Fibroblast of pulmonary artery (primary cell): ENCODE measurements at regions not wholly inside any gene's neighbourhood (a gene's known extent, or its start where the extent isn't known, plus 50 kb on each side); places are given as distances from the start of the nearest gene placed in this dataset.

Experiments used
- DNase-seq: peaks from one replicate; pipeline ENCODE4 v3.0.0-alpha.2; 2010; ENCODE audit warnings: low read depth
- H3K4me3 ChIP-seq: replicated peaks from 2 replicates; pipeline ENCODE4 v1.5.1; 2011; ENCODE audit warnings: low read depth, mild to moderate bottlenecking, control low read depth, low read length, moderate library complexity
- CTCF ChIP-seq: IDR thresholded peaks from 2 replicates; pipeline ENCODE4 v1.5.1; 2011; ENCODE audit warnings: mild to moderate bottlenecking, control low read depth, low read length, inconsistent platforms; ENCODE audit errors: missing control alignments

GRCh38 chr1:218904416-218904815 is 269.3 kb upstream of the LYPLAL1 start:
- no peak for TF ChIP-seq CTCF

GRCh38 chr1:218916720-218917119 is 257.0 kb upstream of the LYPLAL1 start:
- no peak for TF ChIP-seq CTCF
- DNase-seq: no peak

More at GRCh38 chr1:218904416-218904815, 269.3 kb upstream of the LYPLAL1 start:
- peak; percentile 69 for DNase-seq
- no peak overlapping the region for H3K4me3 ChIP-seq

GRCh38 chr1:218917656-218918055 is 256.0 kb upstream of the LYPLAL1 start:
- TF ChIP-seq CTCF: no peak
- H3K4me3 ChIP-seq: no peak overlapping the region
- DNase-seq: peak; percentile 15

More at GRCh38 chr1:218916720-218917119, 257.0 kb upstream of the LYPLAL1 start:
- H3K4me3 ChIP-seq: no peak overlapping the region

GRCh38 chr1:218925777-218926176 is 247.9 kb upstream of the LYPLAL1 start:
- DNase-seq: no peak
- TF ChIP-seq CTCF: no peak
- no peak overlapping the region for H3K4me3 ChIP-seq

GRCh38 chr1:218926631-218927030 is 247.0 kb upstream of the LYPLAL1 start:
- no peak for TF ChIP-seq CTCF

GRCh38 chr1:218930000-218930399 is 243.7 kb upstream of the LYPLAL1 start:
- no peak overlapping the region for H3K4me3 ChIP-seq
- TF ChIP-seq CTCF: no peak
- no peak for DNase-seq

More at GRCh38 chr1:218926631-218927030, 247.0 kb upstream of the LYPLAL1 start:
- no peak for DNase-seq
- no peak overlapping the region for H3K4me3 ChIP-seq

GRCh38 chr1:218930472-218931241 is 243.0 kb upstream of the LYPLAL1 start:
- DNase-seq: peak; percentile 99
- no peak overlapping the region for H3K4me3 ChIP-seq
- TF ChIP-seq CTCF: no peak
